Testis (tissue), 2 donors: ENCODE measurements at regions not wholly inside any gene's neighbourhood (a gene's known extent, or its start where the extent isn't known, plus 50 kb on each side); places are given as distances from the start of the nearest gene placed in this dataset.

ENCODE experiments used
- CTCF ChIP-seq, 3 experiments: fragments of 450-650 bp in 2 of 3; fragments of 200-600 bp in 1 of 3; sonication (generic) in 1 of 3; IDR thresholded peaks; one replicate each; pipeline ENCODE4 v1.5.1; 2016 to 2019; ENCODE audit warnings: antibody characterized with exemption in 3 of 3, mild to moderate bottlenecking in 2 of 3, moderate library complexity in 1 of 3
- POLR2A ChIP-seq: fragments of 450-650 bp; IDR thresholded peaks from one replicate; pipeline ENCODE4 v1.6.1; 2017; ENCODE audit warnings: antibody characterized with exemption, mild to moderate bottlenecking, moderate library complexity

GRCh38 chr3:147237991-147238390 is 168.4 kb downstream of the ZIC4 start:
- no peak for TF ChIP-seq CTCF (IDR thresholded peaks at IDR 0.05)
- no peak for TF ChIP-seq POLR2A
